Choroid plexus epithelial cell (primary cell): ENCODE measurements at regions not wholly inside any gene's neighbourhood (a gene's known extent, or its start where the extent isn't known, plus 50 kb on each side); places are given as distances from the start of the nearest gene placed in this dataset.

ENCODE experiments used
- DNase-seq: peaks from one replicate; pipeline ENCODE4 v3.0.0-alpha.2; 2010; ENCODE audit warnings: low read depth
- H3K4me3 ChIP-seq: 2 replicates; pipeline ENCODE4 v1.5.1; 2011; ENCODE audit warnings: low read depth, mild to moderate bottlenecking, control low read depth, low read length, moderate library complexity
- CTCF ChIP-seq: conservative IDR thresholded peaks from 2 replicates; pipeline ENCODE4 v1.5.1; 2011; ENCODE audit warnings: low read depth, mild to moderate bottlenecking, control low read depth, inconsistent platforms, low read length, moderate library complexity

- peak; percentile 8 for TF ChIP-seq CTCF
- DNase-seq: no peak
- H3K4me3 ChIP-seq: no peak overlapping the region
Observed at GRCh38 chr9:88804254-88804596, 187.0 kb upstream of the S1PR3 start.

GRCh38 chr9:88805217-88805943, 185.9 kb upstream of the S1PR3 start:
- TF ChIP-seq CTCF: no peak
- no peak for DNase-seq
- no peak overlapping the region for H3K4me3 ChIP-seq

- DNase-seq: no peak
- TF ChIP-seq CTCF: no peak
- no peak overlapping the region for H3K4me3 ChIP-seq
Observed at GRCh38 chr9:88807426-88807825, 183.8 kb upstream of the S1PR3 start.

GRCh38 chr9:88808019-88808656, 183.1 kb upstream of the S1PR3 start:
- no peak for TF ChIP-seq CTCF
- DNase-seq: peak; percentile 64
- H3K4me3 ChIP-seq: no peak overlapping the region

- no peak for DNase-seq
- TF ChIP-seq CTCF: no peak
- H3K4me3 ChIP-seq: no peak overlapping the region
Observed at GRCh38 chr9:88808761-88809354, 182.4 kb upstream of the S1PR3 start.

GRCh38 chr9:88809355-88810161, 181.7 kb upstream of the S1PR3 start:
- TF ChIP-seq CTCF: no peak
- peak; percentile 43 for DNase-seq
- H3K4me3 ChIP-seq: no peak overlapping the region
